MM.1S (cell line): ENCODE measurements at regions not wholly inside any gene's neighbourhood (a gene's known extent, or its start where the extent isn't known, plus 50 kb on each side); places are given as distances from the start of the nearest gene placed in this dataset.

Source experiments
- EZH2 ChIP-seq: fragments of 300-600 bp; sonication (generic); optimal IDR thresholded peaks from 2 replicates; pipeline ENCODE3; 2017; ENCODE audit warnings: low read depth, mild to moderate bottlenecking, antibody characterized with exemption, low read length, mixed read lengths
- EZH2phosphoT487 ChIP-seq: fragments of 300-600 bp; sonication (generic); IDR thresholded peaks from 2 replicates; pipeline ENCODE4 v1.6.1; 2018; ENCODE audit warnings: antibody characterized with exemption, low read length
- TF ChIP-seq, protein P1 (sequence below): fragments of 300-600 bp; sonication (generic); IDR thresholded peaks from 2 replicates; pipeline ENCODE4 v1.5.1; 2016; ENCODE audit warnings: antibody characterized with exemption, low read length, mixed read lengths

GRCh38 chr6:16909658-16910360 lies 148.5 kb upstream of the ATXN1 start:
- TF ChIP-seq, protein P1, sequence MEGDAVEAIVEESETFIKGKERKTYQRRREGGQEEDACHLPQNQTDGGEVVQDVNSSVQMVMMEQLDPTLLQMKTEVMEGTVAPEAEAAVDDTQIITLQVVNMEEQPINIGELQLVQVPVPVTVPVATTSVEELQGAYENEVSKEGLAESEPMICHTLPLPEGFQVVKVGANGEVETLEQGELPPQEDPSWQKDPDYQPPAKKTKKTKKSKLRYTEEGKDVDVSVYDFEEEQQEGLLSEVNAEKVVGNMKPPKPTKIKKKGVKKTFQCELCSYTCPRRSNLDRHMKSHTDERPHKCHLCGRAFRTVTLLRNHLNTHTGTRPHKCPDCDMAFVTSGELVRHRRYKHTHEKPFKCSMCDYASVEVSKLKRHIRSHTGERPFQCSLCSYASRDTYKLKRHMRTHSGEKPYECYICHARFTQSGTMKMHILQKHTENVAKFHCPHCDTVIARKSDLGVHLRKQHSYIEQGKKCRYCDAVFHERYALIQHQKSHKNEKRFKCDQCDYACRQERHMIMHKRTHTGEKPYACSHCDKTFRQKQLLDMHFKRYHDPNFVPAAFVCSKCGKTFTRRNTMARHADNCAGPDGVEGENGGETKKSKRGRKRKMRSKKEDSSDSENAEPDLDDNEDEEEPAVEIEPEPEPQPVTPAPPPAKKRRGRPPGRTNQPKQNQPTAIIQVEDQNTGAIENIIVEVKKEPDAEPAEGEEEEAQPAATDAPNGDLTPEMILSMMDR = no peak
- TF ChIP-seq EZH2 (no peak), EZH2phosphoT487 (no peak)
